ENCODE measurements at regions not wholly inside any gene's neighbourhood (a gene's known extent, or its start where the extent isn't known, plus 50 kb on each side); places are given as distances from the start of the nearest gene placed in this dataset.

GRCh38 chr10:69709366-69709941, 79.4 kb downstream of the FAM241B start:
- Mint-ChIP-seq H3K9me3 (peaks cover 5% of the 10 kb centered on the region), H3K27ac (no peak overlapping the region), H3K4me1 (no peaks in the 10 kb centered on the region), H3K36me3 (no peaks in the 10 kb centered on the region), H3K27me3 (peaks cover 28% of the 10 kb centered on the region), H3K4me3 (no peak overlapping the region)
- ATAC-seq (ENCODE audit: low read depth): no peak
- POLR2A ChIA-PET: no interaction called here
- DNase-seq: no peak

- peaks cover 4% of the 10 kb centered on the region for H3K9me3 Mint-ChIP-seq
- H3K36me3 Mint-ChIP-seq: no peaks in the 10 kb centered on the region
- peaks cover 24% of the 10 kb centered on the region for H3K27me3 Mint-ChIP-seq
- H3K4me3 Mint-ChIP-seq: no peak overlapping the region
- H3K27ac Mint-ChIP-seq: no peak overlapping the region
- DNase-seq: no peak
- no peaks in the 10 kb centered on the region for H3K4me1 Mint-ChIP-seq
- POLR2A ChIA-PET: no interaction called here
- no peak for ATAC-seq (ENCODE audit: low read depth)
Observed at GRCh38 chr10:69710008-69710888, 80.2 kb downstream of the FAM241B start.

- H3K9me3 Mint-ChIP-seq: no peaks in the 10 kb centered on the region
- H3K36me3 Mint-ChIP-seq: no peaks in the 10 kb centered on the region
- POLR2A ChIA-PET: interaction anchor here (0.7 kb wide), 1 partner anchor 27 kb away, joined by 5 read pairs; no protein-coding TSS in a partner anchor
- H3K27ac Mint-ChIP-seq: no peak overlapping the region
- ATAC-seq (ENCODE audit: low read depth): no peak
- H3K27me3 Mint-ChIP-seq: peaks cover 8% of the 10 kb centered on the region
- no peak overlapping the region for H3K4me3 Mint-ChIP-seq
- no peak for DNase-seq
- peaks cover 2% of the 10 kb centered on the region for H3K4me1 Mint-ChIP-seq
Observed at GRCh38 chr10:69712342-69712741, 82.3 kb downstream of the FAM241B start.

GRCh38 chr10:69714572-69714971, 84.5 kb downstream of the FAM241B start:
- Mint-ChIP-seq H3K4me1 (peaks cover 2% of the 10 kb centered on the region), H3K36me3 (no peaks in the 10 kb centered on the region), H3K27ac (no peak overlapping the region), H3K9me3 (no peaks in the 10 kb centered on the region), H3K27me3 (peaks cover 7% of the 10 kb centered on the region), H3K4me3 (no peak overlapping the region)
- no peak for ATAC-seq (ENCODE audit: low read depth)
- DNase-seq: no peak
- POLR2A ChIA-PET: interaction anchor here (1.2 to 1.4 kb wide), 2 partner anchors 70 to 72 kb away, joined by 3 to 5 read pairs; no protein-coding TSS in a partner anchor

GRCh38 chr10:69715156-69715898, 85.3 kb downstream of the FAM241B start:
- Mint-ChIP-seq H3K4me1 (peaks cover 2% of the 10 kb centered on the region), H3K36me3 (no peaks in the 10 kb centered on the region), H3K9me3 (no peaks in the 10 kb centered on the region), H3K27ac (no peak overlapping the region), H3K4me3 (no peak overlapping the region), H3K27me3 (peaks cover 7% of the 10 kb centered on the region)
- no peak for ATAC-seq (ENCODE audit: low read depth)
- POLR2A ChIA-PET: interaction anchor here (1.2 to 1.4 kb wide), 2 partner anchors 71 to 73 kb away, joined by 3 to 5 read pairs; no protein-coding TSS in a partner anchor
- DNase-seq: no peak

GRCh38 chr10:69715899-69716606, 85.7 kb upstream of the COL13A1 start:
- POLR2A ChIA-PET: interaction anchor here (1.4 kb wide), 1 partner anchor 71 kb away, joined by 5 read pairs; no protein-coding TSS in a partner anchor

GRCh38 chr10:69716711-69717560, 84.8 kb upstream of the COL13A1 start:
- no peaks in the 10 kb centered on the region for H3K36me3 Mint-ChIP-seq
- H3K27me3 Mint-ChIP-seq: peaks cover 9% of the 10 kb centered on the region
- DNase-seq (peak; percentile 75), ATAC-seq (ENCODE audit: low read depth) (peak; percentile 60)
- H3K27ac Mint-ChIP-seq: no peak overlapping the region
- H3K9me3 Mint-ChIP-seq: peaks cover 3% of the 10 kb centered on the region
- no peak overlapping the region for H3K4me3 Mint-ChIP-seq
- H3K4me1 Mint-ChIP-seq: peaks cover 2% of the 10 kb centered on the region
- POLR2A ChIA-PET: no interaction called here

More at GRCh38 chr10:69715899-69716606, 85.7 kb upstream of the COL13A1 start:
- Mint-ChIP-seq H3K27ac (no peak overlapping the region), H3K4me3 (no peak overlapping the region), H3K27me3 (peaks cover 7% of the 10 kb centered on the region), H3K36me3 (no peaks in the 10 kb centered on the region), H3K9me3 (no peaks in the 10 kb centered on the region), H3K4me1 (peaks cover 2% of the 10 kb centered on the region)
- ATAC-seq (ENCODE audit: low read depth) (no peak), DNase-seq (no peak)

GRCh38 chr10:69718951-69719350, 82.8 kb upstream of the COL13A1 start:
- no peak for DNase-seq
- POLR2A ChIA-PET: no interaction called here
- H3K27ac Mint-ChIP-seq: no peak overlapping the region
- ATAC-seq (ENCODE audit: low read depth): no peak
- peaks cover 18% of the 10 kb centered on the region for H3K27me3 Mint-ChIP-seq
- peaks cover 3% of the 10 kb centered on the region for H3K9me3 Mint-ChIP-seq
- H3K36me3 Mint-ChIP-seq: no peaks in the 10 kb centered on the region
- peaks cover 2% of the 10 kb centered on the region for H3K4me1 Mint-ChIP-seq
- no peak overlapping the region for H3K4me3 Mint-ChIP-seq

- Mint-ChIP-seq H3K4me1 (peaks cover under 1% of the 10 kb centered on the region), H3K36me3 (no peaks in the 10 kb centered on the region), H3K27me3 (peaks cover 32% of the 10 kb centered on the region), H3K4me3 (no peak overlapping the region), H3K27ac (no peak overlapping the region), H3K9me3 (peaks cover 3% of the 10 kb centered on the region)
- POLR2A ChIA-PET: no interaction called here
- ATAC-seq (ENCODE audit: low read depth): no peak
- no peak for DNase-seq
Observed at GRCh38 chr10:69721690-69722310, 79.9 kb upstream of the COL13A1 start.

- no peak overlapping the region for H3K27ac Mint-ChIP-seq
Observed at GRCh38 chr10:69723653-69724052, 78.1 kb upstream of the COL13A1 start.

GRCh38 chr10:69726850-69727249, 74.9 kb upstream of the COL13A1 start:
- POLR2A ChIA-PET: no interaction called here
- Mint-ChIP-seq H3K27ac (no peak overlapping the region), H3K4me1 (peaks cover 11% of the 10 kb centered on the region), H3K9me3 (no peaks in the 10 kb centered on the region), H3K27me3 (peaks cover 32% of the 10 kb centered on the region), H3K36me3 (no peaks in the 10 kb centered on the region), H3K4me3 (no peak overlapping the region)
- DNase-seq: no peak
- ATAC-seq (ENCODE audit: low read depth): no peak

More at GRCh38 chr10:69723653-69724052, 78.1 kb upstream of the COL13A1 start:
- POLR2A ChIA-PET: no interaction called here
- Mint-ChIP-seq H3K36me3 (no peaks in the 10 kb centered on the region), H3K4me1 (peaks cover 8% of the 10 kb centered on the region), H3K27me3 (peaks cover 38% of the 10 kb centered on the region), H3K4me3 (no peak overlapping the region), H3K9me3 (peaks cover 3% of the 10 kb centered on the region)
- DNase-seq: no peak
- no peak for ATAC-seq (ENCODE audit: low read depth)

- DNase-seq (no peak), ATAC-seq (ENCODE audit: low read depth) (peak; percentile 75)
- Mint-ChIP-seq H3K27me3 (peaks cover 27% of the 10 kb centered on the region), H3K36me3 (no peaks in the 10 kb centered on the region), H3K9me3 (no peaks in the 10 kb centered on the region), H3K4me1 (peaks cover 16% of the 10 kb centered on the region), H3K27ac (peak overlapping the region; percentile 67), H3K4me3 (peak overlapping the region; percentile 10)
- POLR2A ChIA-PET: no interaction called here
Observed at GRCh38 chr10:69728335-69728870, 73.3 kb upstream of the COL13A1 start.
